ENCODE measurements at regions not wholly inside any gene's neighbourhood (a gene's known extent, or its start where the extent isn't known, plus 50 kb on each side); places are given as distances from the start of the nearest gene placed in this dataset.
"Not testable (repeated sequence)": the region's sequence is repeated elsewhere in the genome, so short reads cannot be mapped to it uniquely, and the experiment has no call there.

DNA sequence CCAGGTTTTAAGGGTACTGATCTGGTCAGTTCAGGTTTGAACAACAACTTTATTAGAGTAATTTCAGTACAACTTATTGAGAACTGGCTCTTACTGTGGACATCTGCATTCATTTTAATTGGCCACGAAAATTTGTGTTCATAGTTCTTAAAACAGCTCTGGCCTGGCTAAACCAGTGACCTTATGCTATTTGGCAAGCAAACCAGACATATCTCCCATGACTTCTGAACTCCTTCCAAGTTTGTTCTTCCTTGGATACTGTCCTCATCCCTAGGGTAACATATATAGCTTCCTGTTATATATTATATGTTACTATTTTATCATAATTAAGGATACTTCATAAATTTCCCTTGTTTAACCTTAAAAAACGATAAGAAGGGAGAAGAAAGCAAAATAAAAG, 841.9 kb downstream of the TRAM1L1 start:
- no peak overlapping the region for H3K4me3 ChIP-seq (ENCODE audit: insufficient read depth, low read depth, low read length, poor library complexity, severe bottlenecking)
- no peak for DNase-seq
- H3K36me3 ChIP-seq (ENCODE audit: control insufficient read depth, insufficient read depth, low read length): no peaks in the 10 kb centered on the region
- H3K27ac ChIP-seq (ENCODE audit: insufficient read depth, low read length, poor library complexity, severe bottlenecking): no peak overlapping the region
- H3K27me3 ChIP-seq (replicated peaks; ENCODE audit: control insufficient read depth, insufficient read depth, low read length, poor library complexity, severe bottlenecking): no peaks in the 10 kb centered on the region
- H3K9me3 ChIP-seq (ENCODE audit: control insufficient read depth, low read length): no peaks in the 10 kb centered on the region
- H3K4me1 ChIP-seq (ENCODE audit: control insufficient read depth, insufficient read depth, low read length, poor library complexity, severe bottlenecking): no peaks in the 10 kb centered on the region

DNA sequence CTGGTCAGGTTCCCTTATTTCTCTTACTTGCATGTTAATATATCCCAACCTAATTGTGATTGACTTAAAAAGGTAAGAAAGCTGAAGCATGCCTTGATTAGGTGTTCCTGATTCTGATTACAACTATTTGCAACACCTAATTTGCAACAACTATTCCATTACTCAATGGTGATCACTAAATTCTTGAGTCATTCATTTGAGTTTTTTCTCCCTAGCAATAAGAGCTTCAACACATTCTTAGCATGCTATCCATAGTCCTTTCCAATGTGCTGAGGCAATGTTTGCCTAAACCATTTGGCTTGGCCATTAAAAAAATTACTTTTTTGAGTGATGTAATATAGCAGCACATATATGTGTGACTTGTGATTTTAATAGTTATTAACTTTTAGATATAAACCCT, 851.4 kb downstream of the TRAM1L1 start:
- Histone ChIP-seq H3K4me3 (ENCODE audit: insufficient read depth, low read depth, low read length, poor library complexity, severe bottlenecking) (no peak overlapping the region), H3K9me3 (ENCODE audit: control insufficient read depth, low read length) (no peaks in the 10 kb centered on the region), H3K4me1 (ENCODE audit: control insufficient read depth, insufficient read depth, low read length, poor library complexity, severe bottlenecking) (no peaks in the 10 kb centered on the region), H3K27me3 (replicated peaks; ENCODE audit: control insufficient read depth, insufficient read depth, low read length, poor library complexity, severe bottlenecking) (no peaks in the 10 kb centered on the region), H3K36me3 (ENCODE audit: control insufficient read depth, insufficient read depth, low read length) (no peaks in the 10 kb centered on the region), H3K27ac (ENCODE audit: insufficient read depth, low read length, poor library complexity, severe bottlenecking) (no peak overlapping the region)
- DNase-seq: no peak

DNA sequence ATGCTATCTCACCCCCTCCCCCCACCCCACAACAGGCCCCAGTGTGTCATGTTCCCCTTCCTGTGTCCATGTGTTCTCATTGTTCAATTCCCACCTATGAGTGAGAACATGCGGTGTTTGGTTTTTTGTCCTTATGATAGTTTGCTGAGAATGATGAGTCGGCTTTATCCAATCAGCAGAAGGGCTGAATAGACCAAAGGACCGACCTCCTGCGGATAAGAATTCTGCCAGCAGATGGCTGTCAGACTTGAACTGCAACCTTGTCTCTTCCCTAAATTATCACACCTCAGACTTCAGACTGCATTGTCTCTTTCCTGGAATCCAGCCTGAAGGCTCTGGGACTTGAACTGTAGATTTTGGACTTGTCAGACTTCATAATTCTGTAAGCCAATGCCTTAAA, 853.4 kb downstream of the TRAM1L1 start:
- not testable (repeated sequence) for H3K4me3 ChIP-seq (ENCODE audit: insufficient read depth, low read depth, low read length, poor library complexity, severe bottlenecking); H3K27ac ChIP-seq (ENCODE audit: insufficient read depth, low read length, poor library complexity, severe bottlenecking); H3K27me3 ChIP-seq (replicated peaks; ENCODE audit: control insufficient read depth, insufficient read depth, low read length, poor library complexity, severe bottlenecking); DNase-seq; H3K36me3 ChIP-seq (ENCODE audit: control insufficient read depth, insufficient read depth, low read length); H3K4me1 ChIP-seq (ENCODE audit: control insufficient read depth, insufficient read depth, low read length, poor library complexity, severe bottlenecking); H3K9me3 ChIP-seq (ENCODE audit: control insufficient read depth, low read length)

DNA sequence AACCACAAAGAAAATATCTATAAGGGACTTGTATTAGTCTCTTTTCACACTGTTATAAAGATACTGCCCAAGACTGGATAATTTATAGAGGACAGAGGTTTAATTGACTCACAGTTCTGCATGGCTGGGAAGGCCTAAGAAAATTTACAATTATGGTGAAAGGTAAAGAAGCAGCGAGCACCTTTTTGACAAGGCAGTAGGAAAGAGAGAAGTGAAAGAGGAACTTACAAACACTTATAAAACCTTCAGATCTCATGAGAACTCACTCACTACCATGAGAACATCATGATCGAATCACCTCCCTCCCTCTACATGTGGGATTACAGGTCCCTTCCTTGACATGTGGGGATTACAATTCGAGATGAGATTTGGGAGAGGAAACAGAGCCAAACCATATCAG, 856.0 kb downstream of the TRAM1L1 start:
- no peak overlapping the region for H3K4me3 ChIP-seq (ENCODE audit: insufficient read depth, low read depth, low read length, poor library complexity, severe bottlenecking)
- no peaks in the 10 kb centered on the region for H3K36me3 ChIP-seq (ENCODE audit: control insufficient read depth, insufficient read depth, low read length)
- no peak overlapping the region for H3K27ac ChIP-seq (ENCODE audit: insufficient read depth, low read length, poor library complexity, severe bottlenecking)
- no peaks in the 10 kb centered on the region for H3K27me3 ChIP-seq (replicated peaks; ENCODE audit: control insufficient read depth, insufficient read depth, low read length, poor library complexity, severe bottlenecking)
- no peaks in the 10 kb centered on the region for H3K4me1 ChIP-seq (ENCODE audit: control insufficient read depth, insufficient read depth, low read length, poor library complexity, severe bottlenecking)
- no peaks in the 10 kb centered on the region for H3K9me3 ChIP-seq (ENCODE audit: control insufficient read depth, low read length)
- DNase-seq: no peak

DNA sequence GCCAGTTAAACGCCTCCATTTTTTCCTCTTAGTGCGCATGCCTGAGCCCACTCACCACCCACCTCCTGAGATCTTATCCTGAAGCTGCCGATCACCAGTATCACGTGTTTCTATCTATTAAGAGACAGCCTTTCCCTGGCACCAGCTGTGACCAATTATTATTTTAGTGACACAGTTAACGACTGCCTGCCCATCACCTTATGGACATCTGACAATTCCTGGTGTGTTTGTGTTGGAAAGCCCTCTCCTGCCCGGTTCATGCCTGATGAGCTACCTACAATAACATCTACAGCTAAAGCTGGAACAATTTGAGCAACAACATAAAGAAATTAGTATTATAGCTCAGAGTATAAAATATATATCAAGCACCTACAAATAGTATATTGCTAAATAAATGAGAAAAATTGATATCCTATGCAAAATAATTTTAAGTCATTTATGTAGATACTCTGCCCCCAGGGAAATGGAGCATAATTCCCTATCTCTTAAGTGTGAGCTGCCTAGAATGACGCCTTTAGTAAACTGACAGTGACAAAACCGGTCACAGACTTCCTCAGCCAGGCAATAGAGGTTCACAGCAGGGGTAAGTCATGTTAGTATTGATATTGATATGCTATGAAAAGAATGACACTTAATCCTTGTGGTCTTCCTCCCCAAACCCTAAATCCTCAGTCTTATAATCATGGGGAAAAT, 862.2 kb downstream of the TRAM1L1 start:
- Histone ChIP-seq H3K36me3 (ENCODE audit: control insufficient read depth, insufficient read depth, low read length) (no peaks in the 10 kb centered on the region), H3K27me3 (replicated peaks; ENCODE audit: control insufficient read depth, insufficient read depth, low read length, poor library complexity, severe bottlenecking) (no peaks in the 10 kb centered on the region), H3K4me1 (ENCODE audit: control insufficient read depth, insufficient read depth, low read length, poor library complexity, severe bottlenecking) (no peaks in the 10 kb centered on the region), H3K27ac (ENCODE audit: insufficient read depth, low read length, poor library complexity, severe bottlenecking) (no peak overlapping the region), H3K4me3 (ENCODE audit: insufficient read depth, low read depth, low read length, poor library complexity, severe bottlenecking) (no peak overlapping the region), H3K9me3 (ENCODE audit: control insufficient read depth, low read length) (no peaks in the 10 kb centered on the region)
- DNase-seq: no peak

DNA sequence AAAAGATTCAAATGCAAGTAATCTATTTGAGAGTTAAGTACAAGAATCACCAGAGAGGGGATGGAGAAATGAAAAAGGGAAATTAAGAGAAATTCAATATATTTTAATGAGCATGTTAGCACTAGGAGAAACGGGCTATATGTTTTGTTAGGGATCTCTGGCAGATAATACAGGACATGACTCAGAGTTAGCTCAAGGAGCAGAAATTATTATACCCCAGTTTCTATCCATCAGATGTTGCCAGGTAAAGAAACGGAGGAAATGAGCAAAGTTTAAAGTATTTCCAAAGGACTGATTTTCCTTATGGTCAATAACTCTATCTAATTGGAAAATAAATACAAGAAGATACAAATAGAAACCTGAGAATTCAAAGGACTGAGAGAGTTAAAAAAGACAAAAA, 867.6 kb downstream of the TRAM1L1 start:
- no peak for DNase-seq
- Histone ChIP-seq H3K27me3 (replicated peaks; ENCODE audit: control insufficient read depth, insufficient read depth, low read length, poor library complexity, severe bottlenecking) (no peaks in the 10 kb centered on the region), H3K36me3 (ENCODE audit: control insufficient read depth, insufficient read depth, low read length) (no peaks in the 10 kb centered on the region), H3K9me3 (ENCODE audit: control insufficient read depth, low read length) (no peaks in the 10 kb centered on the region), H3K4me3 (ENCODE audit: insufficient read depth, low read depth, low read length, poor library complexity, severe bottlenecking) (no peak overlapping the region), H3K4me1 (ENCODE audit: control insufficient read depth, insufficient read depth, low read length, poor library complexity, severe bottlenecking) (no peaks in the 10 kb centered on the region), H3K27ac (ENCODE audit: insufficient read depth, low read length, poor library complexity, severe bottlenecking) (no peak overlapping the region)

DNA sequence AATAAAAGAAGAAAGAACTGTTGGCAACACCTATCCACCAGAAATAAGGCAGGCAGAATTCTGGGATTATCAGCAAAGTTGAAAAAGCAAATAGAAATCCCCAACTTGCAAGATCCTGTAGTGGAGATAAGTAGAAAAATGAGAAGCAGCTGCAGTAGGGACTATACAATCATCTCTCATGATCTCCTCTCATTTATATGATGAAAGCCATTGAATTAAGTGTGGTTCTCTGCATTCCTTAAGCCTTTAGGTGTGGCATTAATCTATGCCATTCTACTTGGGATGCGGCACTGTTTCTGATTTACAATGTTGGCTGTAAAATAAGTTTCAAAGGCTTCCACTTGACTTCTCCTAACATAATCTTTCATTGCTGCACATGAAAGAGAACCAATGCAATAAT, 869.8 kb downstream of the TRAM1L1 start:
- no peak overlapping the region for H3K4me3 ChIP-seq (ENCODE audit: insufficient read depth, low read depth, low read length, poor library complexity, severe bottlenecking)
- H3K9me3 ChIP-seq (ENCODE audit: control insufficient read depth, low read length): no peaks in the 10 kb centered on the region
- no peaks in the 10 kb centered on the region for H3K4me1 ChIP-seq (ENCODE audit: control insufficient read depth, insufficient read depth, low read length, poor library complexity, severe bottlenecking)
- H3K27ac ChIP-seq (ENCODE audit: insufficient read depth, low read length, poor library complexity, severe bottlenecking): no peak overlapping the region
- DNase-seq: no peak
- H3K36me3 ChIP-seq (ENCODE audit: control insufficient read depth, insufficient read depth, low read length): no peaks in the 10 kb centered on the region
- H3K27me3 ChIP-seq (replicated peaks; ENCODE audit: control insufficient read depth, insufficient read depth, low read length, poor library complexity, severe bottlenecking): no peaks in the 10 kb centered on the region

DNA sequence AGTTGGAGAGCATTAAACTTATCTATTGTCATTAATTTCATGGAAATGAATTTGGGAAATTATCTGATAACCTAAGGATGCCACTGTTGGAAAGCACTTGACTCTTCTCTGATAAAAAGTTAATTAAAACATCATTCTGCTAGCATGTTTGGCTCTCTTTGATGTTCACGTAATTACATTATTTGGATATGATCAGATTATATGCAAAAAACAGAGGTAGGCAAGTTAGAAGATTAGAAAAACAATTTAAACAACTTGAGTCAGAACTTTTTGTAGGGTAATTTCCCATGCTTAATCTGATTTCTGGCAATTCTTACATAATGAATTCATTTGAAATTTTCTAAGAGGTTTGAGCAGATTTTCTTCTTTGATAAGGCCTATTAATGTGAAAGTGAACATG, 882.9 kb downstream of the TRAM1L1 start:
- H3K36me3 ChIP-seq (ENCODE audit: control insufficient read depth, insufficient read depth, low read length): no peaks in the 10 kb centered on the region
- H3K4me3 ChIP-seq (ENCODE audit: insufficient read depth, low read depth, low read length, poor library complexity, severe bottlenecking): no peak overlapping the region
- no peaks in the 10 kb centered on the region for H3K4me1 ChIP-seq (ENCODE audit: control insufficient read depth, insufficient read depth, low read length, poor library complexity, severe bottlenecking)
- H3K27me3 ChIP-seq (replicated peaks; ENCODE audit: control insufficient read depth, insufficient read depth, low read length, poor library complexity, severe bottlenecking): no peaks in the 10 kb centered on the region
- no peak for DNase-seq
- no peak overlapping the region for H3K27ac ChIP-seq (ENCODE audit: insufficient read depth, low read length, poor library complexity, severe bottlenecking)
- no peaks in the 10 kb centered on the region for H3K9me3 ChIP-seq (ENCODE audit: control insufficient read depth, low read length)

DNA sequence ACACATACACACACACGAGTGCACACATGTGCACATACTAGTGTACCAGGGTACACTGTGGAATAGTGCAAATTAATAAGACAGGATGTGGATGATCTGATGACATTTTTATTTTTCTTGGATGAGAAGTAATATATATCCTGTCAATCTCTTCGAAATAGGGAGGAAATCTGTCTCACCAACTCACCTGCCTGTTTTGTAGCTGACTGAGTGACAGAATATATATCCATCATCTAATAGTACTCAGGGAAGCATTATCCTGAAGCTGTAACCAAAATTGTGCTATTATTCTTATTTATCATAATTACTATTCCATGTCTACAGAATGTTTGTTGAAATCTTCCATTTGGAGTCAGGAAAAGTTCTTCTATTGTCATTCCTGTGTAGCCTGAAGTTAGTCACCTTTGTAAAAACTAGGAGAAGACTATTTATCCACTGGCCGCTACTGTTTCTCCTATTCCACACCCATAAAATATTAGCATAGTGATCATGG, 888.0 kb downstream of the TRAM1L1 start:
- Histone ChIP-seq H3K36me3 (ENCODE audit: control insufficient read depth, insufficient read depth, low read length) (no peaks in the 10 kb centered on the region), H3K9me3 (ENCODE audit: control insufficient read depth, low read length) (no peaks in the 10 kb centered on the region), H3K4me1 (ENCODE audit: control insufficient read depth, insufficient read depth, low read length, poor library complexity, severe bottlenecking) (no peaks in the 10 kb centered on the region), H3K27me3 (replicated peaks; ENCODE audit: control insufficient read depth, insufficient read depth, low read length, poor library complexity, severe bottlenecking) (no peaks in the 10 kb centered on the region), H3K4me3 (ENCODE audit: insufficient read depth, low read depth, low read length, poor library complexity, severe bottlenecking) (no peak overlapping the region), H3K27ac (ENCODE audit: insufficient read depth, low read length, poor library complexity, severe bottlenecking) (no peak overlapping the region)
- no peak for DNase-seq

DNA sequence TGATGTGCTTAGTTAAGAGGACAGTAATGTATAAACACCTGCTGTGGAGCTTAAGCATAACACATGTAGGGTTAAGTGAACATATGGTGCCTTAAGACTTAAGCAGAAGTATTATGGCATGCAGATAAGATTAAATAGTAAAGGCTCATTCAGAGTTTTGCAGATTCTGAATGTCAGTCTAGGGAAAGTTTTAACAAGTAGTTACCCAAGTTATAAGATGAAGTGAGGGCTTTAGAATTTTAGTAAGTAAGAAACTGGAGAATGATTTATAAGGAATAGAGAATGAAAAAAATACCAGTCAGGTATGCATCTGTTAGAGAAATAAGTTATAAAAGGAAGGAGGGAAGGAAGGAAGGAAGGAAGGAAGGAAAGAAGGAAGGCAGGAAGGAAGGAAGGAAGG, 902.1 kb downstream of the TRAM1L1 start:
- Histone ChIP-seq H3K27me3 (replicated peaks; ENCODE audit: control insufficient read depth, insufficient read depth, low read length, poor library complexity, severe bottlenecking) (no peaks in the 10 kb centered on the region), H3K9me3 (ENCODE audit: control insufficient read depth, low read length) (no peaks in the 10 kb centered on the region), H3K4me3 (ENCODE audit: insufficient read depth, low read depth, low read length, poor library complexity, severe bottlenecking) (no peak overlapping the region), H3K36me3 (ENCODE audit: control insufficient read depth, insufficient read depth, low read length) (no peaks in the 10 kb centered on the region), H3K27ac (ENCODE audit: insufficient read depth, low read length, poor library complexity, severe bottlenecking) (no peak overlapping the region), H3K4me1 (ENCODE audit: control insufficient read depth, insufficient read depth, low read length, poor library complexity, severe bottlenecking) (no peaks in the 10 kb centered on the region)
- no peak for DNase-seq
